NOMO-1 treated with DMSO at 0.1 percent for 48 hours (cell line): ENCODE measurements at regions not wholly inside any gene's neighbourhood (a gene's known extent, or its start where the extent isn't known, plus 50 kb on each side); places are given as distances from the start of the nearest gene placed in this dataset.

Experiments used
- DNase-seq: peaks from one replicate; lab custom pipeline; 2025; ENCODE audit not compliant: unreplicated experiment; lab: John Stamatoyannopoulos, UW

- no peak for DNase-seq
Observed at GRCh38 chr20:60306551-60306950, 348.3 kb downstream of the CDH26 start.

GRCh38 chr20:60310560-60311349 is 352.5 kb downstream of the CDH26 start:
- no peak for DNase-seq

- no peak for DNase-seq
Observed at GRCh38 chr20:60313191-60313590, 355.0 kb downstream of the CDH26 start.

- no peak for DNase-seq
Observed at GRCh38 chr20:60313614-60314013, 355.4 kb downstream of the CDH26 start.

- DNase-seq = no peak
Observed at GRCh38 chr20:60314727-60315126, 356.5 kb downstream of the CDH26 start.

GRCh38 chr20:60316476-60317158 is 358.4 kb downstream of the CDH26 start:
- no peak for DNase-seq

GRCh38 chr20:60317401-60317800 is 359.2 kb downstream of the CDH26 start:
- DNase-seq = no peak

GRCh38 chr20:60321601-60322000 is 363.4 kb downstream of the CDH26 start:
- no peak for DNase-seq

- DNase-seq = no peak
Observed at GRCh38 chr20:60326821-60327220, 368.6 kb downstream of the CDH26 start.

GRCh38 chr20:60327971-60328660 is 369.9 kb downstream of the CDH26 start:
- no peak for DNase-seq

GRCh38 chr20:60330461-60330860 is 372.2 kb downstream of the CDH26 start:
- no peak for DNase-seq

- DNase-seq = no peak
Observed at GRCh38 chr20:60331688-60332300, 373.6 kb downstream of the CDH26 start.

- no peak for DNase-seq
Observed at GRCh38 chr20:60332523-60332922, 374.3 kb downstream of the CDH26 start.

- DNase-seq = no peak
Observed at GRCh38 chr20:60334911-60335310, 376.7 kb downstream of the CDH26 start.

- DNase-seq = no peak
Observed at GRCh38 chr20:60338556-60338955, 380.3 kb downstream of the CDH26 start.

GRCh38 chr20:60339738-60340137 is 381.5 kb downstream of the CDH26 start:
- DNase-seq = no peak

- no peak for DNase-seq
Observed at GRCh38 chr20:60340232-60340631, 382.0 kb downstream of the CDH26 start.

- no peak for DNase-seq
Observed at GRCh38 chr20:60341062-60341461, 382.8 kb downstream of the CDH26 start.

GRCh38 chr20:60345106-60345505 is 386.9 kb downstream of the CDH26 start:
- no peak for DNase-seq

GRCh38 chr20:60349418-60349817 is 391.2 kb downstream of the CDH26 start:
- DNase-seq = no peak

GRCh38 chr20:60352017-60352416 is 393.8 kb downstream of the CDH26 start:
- no peak for DNase-seq

GRCh38 chr20:60352596-60352995 is 394.4 kb downstream of the CDH26 start:
- no peak for DNase-seq
